T-cell (primary cell): ENCODE measurements at regions not wholly inside any gene's neighbourhood (a gene's known extent, or its start where the extent isn't known, plus 50 kb on each side); places are given as distances from the start of the nearest gene placed in this dataset.
"Not testable (repeated sequence)": the region's sequence is repeated elsewhere in the genome, so short reads cannot be mapped to it uniquely, and the experiment has no call there.

ENCODE experiments used
- ATAC-seq, 4 experiments: fragments of 200-7000 bp in 3 of 4; fragments of 150-1000 bp in 1 of 4; cut with Tn5 transposase; replicated peaks in 1 of 4; 1 replicate in 3 of 4; 2 replicates in 1 of 4; pipeline ENCODE4 v1.10.0; 2021; ENCODE audit warnings: moderate library complexity in 3 of 4, mild to moderate bottlenecking in 2 of 4, moderate number of reproducible peaks in 1 of 4
- CTCF ChIA-PET, 2 donors: fragments of 300-600 bp; sonication (Branson Sonifier 250); formaldehyde crosslinking; loops; one replicate each; lab custom pipeline; 2022; ENCODE audit warnings: antibody characterized with exemption in 2 of 2; lab: Charles Lee
- POLR2A ChIA-PET, 2 donors: fragments of 300-600 bp; sonication (Branson Sonifier 250); formaldehyde crosslinking; loops; one replicate each; lab custom pipeline; 2022; ENCODE audit warnings: antibody characterized with exemption in 2 of 2; lab: Charles Lee
- DNase-seq, 35 experiments: peaks; one replicate each; pipeline versions ENCODE4 v3.0.0 to v3.0.0-alpha.2; 2013 to 2023
- H3K27ac ChIP-seq: one replicate; pipeline ENCODE4 v1.5.1; 2013; ENCODE audit warnings: low read length
- H3K27me3 ChIP-seq, 2 experiments: replicated peaks in 1 of 2; 1 replicate in 1 of 2; 2 replicates in 1 of 2; pipeline versions ENCODE4 v1.6.1 to v1.7.0; 2013; ENCODE audit warnings: low read length in 1 of 2, mixed read lengths in 1 of 2; ENCODE audit not compliant: control insufficient read depth in 2 of 2, insufficient read depth in 2 of 2; ENCODE audit errors: extremely low read depth in 1 of 2
- H3K36me3 ChIP-seq, 2 donors: 1 replicate in 1 of 2; 2 replicates in 1 of 2; pipeline versions ENCODE4 v1.6.1 to v1.7.0; 2013; ENCODE audit warnings: low read length in 1 of 2; ENCODE audit not compliant: control insufficient read depth in 2 of 2, insufficient read depth in 1 of 2; ENCODE audit errors: extremely low read depth in 1 of 2
- H3K4me1 ChIP-seq, 2 experiments: 1 replicate in 1 of 2; 2 replicates in 1 of 2; pipeline versions ENCODE4 v1.6.1 to v1.7.0; 2013; ENCODE audit warnings: low read length in 2 of 2, mixed read lengths in 1 of 2; ENCODE audit not compliant: insufficient read depth in 2 of 2, control insufficient read depth in 1 of 2; ENCODE audit errors: extremely low read depth in 1 of 2
- H3K4me3 ChIP-seq, 2 donors: 1 replicate in 1 of 2; 2 replicates in 1 of 2; pipeline versions ENCODE4 v1.5.1 to v1.7.0; 2013; ENCODE audit warnings: mild to moderate bottlenecking in 2 of 2, low read length in 1 of 2, moderate library complexity in 1 of 2; ENCODE audit not compliant: control insufficient read depth in 1 of 2; ENCODE audit errors: extremely low read depth in 1 of 2
- H3K9me3 ChIP-seq: 2 replicates; pipeline ENCODE4 v1.7.0; 2013
- H3K27ac Mint-ChIP-seq, 2 donors: one replicate each; pipeline ENCODE4 v1.8.0; 2020 to 2021; ENCODE audit warnings: mild to moderate bottlenecking in 2 of 2, mixed read lengths in 2 of 2
- H3K27me3 Mint-ChIP-seq, 2 donors: one replicate each; pipeline ENCODE4 v1.8.0; 2021 to 2022; ENCODE audit warnings: mixed read lengths in 2 of 2
- H3K36me3 Mint-ChIP-seq: one replicate; pipeline ENCODE4 v1.8.0; 2021; ENCODE audit warnings: mixed read lengths
- H3K4me1 Mint-ChIP-seq, 3 donors: one replicate each; pipeline ENCODE4 v1.8.0; 2020 to 2022; ENCODE audit warnings: mixed read lengths in 3 of 3, mild to moderate bottlenecking in 1 of 3
- H3K4me3 Mint-ChIP-seq, 3 donors: one replicate each; pipeline ENCODE4 v1.8.0; 2020 to 2022; ENCODE audit warnings: mild to moderate bottlenecking in 3 of 3, mixed read lengths in 3 of 3, moderate library complexity in 3 of 3
- H3K9me3 Mint-ChIP-seq, 3 donors: one replicate each; pipeline ENCODE4 v1.8.0; 2020 to 2022; ENCODE audit warnings: mixed read lengths in 3 of 3
- whole genome bisulfite sequencing: methylation state at CpG from one replicate; pipeline ENCODE4 v1.1.5; 2013; ENCODE audit warnings: missing lambda C conversion rate; ENCODE audit not compliant: insufficient coverage; 5-methylcytosine and 5-hydroxymethylcytosine counted together

DNA sequence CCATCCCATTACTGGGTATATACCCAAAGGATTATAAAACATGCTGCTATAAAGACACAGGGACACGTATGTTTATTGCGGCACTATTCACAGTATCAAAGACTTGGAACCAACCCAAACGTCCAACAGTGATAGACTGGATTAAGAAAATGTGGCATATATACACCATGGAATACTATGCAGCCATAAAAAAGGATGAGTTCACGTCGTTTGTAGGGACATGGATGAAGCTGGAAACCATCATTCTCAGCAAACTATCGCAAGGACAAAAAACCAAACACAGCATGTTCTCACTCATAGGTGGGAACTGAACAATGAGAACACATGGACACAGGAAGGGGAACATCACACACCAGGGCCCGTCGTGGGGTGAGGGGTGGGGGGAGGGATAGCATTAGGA lies 106.1 kb downstream of the CHD1L start:
- H3K36me3 Mint-ChIP-seq, CTCF ChIA-PET, ATAC-seq, H3K9me3 ChIP-seq, H3K4me3 Mint-ChIP-seq, H3K4me3 ChIP-seq, H3K4me1 Mint-ChIP-seq, H3K4me1 ChIP-seq, H3K9me3 Mint-ChIP-seq, H3K27me3 ChIP-seq, H3K36me3 ChIP-seq, POLR2A ChIA-PET, H3K27ac ChIP-seq, H3K27ac Mint-ChIP-seq, DNase-seq: not testable (repeated sequence)
- WGBS, result no CpG with 5 or more reads among the region's 8 CpGs
- peaks cover 35 to 49% of the 10 kb centered on the region in 2 donors for H3K27me3 Mint-ChIP-seq

DNA sequence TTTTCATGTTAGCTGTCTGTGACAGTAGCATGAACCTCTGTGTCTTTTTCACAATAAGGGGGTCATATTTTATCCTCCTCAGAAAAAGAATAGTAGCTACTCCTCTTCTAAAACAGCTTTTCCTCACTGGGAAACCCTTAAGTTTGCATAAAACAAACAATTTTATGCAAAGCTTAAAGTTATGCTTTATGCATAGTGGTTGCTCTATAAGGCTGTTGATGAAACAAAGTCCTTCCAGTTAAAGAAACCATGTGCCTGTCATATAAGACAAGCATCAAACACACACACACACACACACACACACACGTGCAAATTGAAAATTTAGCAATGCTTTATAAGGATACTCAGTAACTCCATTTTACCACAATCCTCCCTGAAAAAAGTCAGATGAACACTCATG lies 107.0 kb downstream of the CHD1L start:
- H3K36me3 ChIP-seq, result no peaks in the 10 kb centered on the region
- Mint-ChIP-seq H3K4me1 (no peaks in the 10 kb centered on the region), H3K36me3 (no peaks in the 10 kb centered on the region), H3K4me3 (no peak overlapping the region), H3K27ac (no peak overlapping the region), H3K9me3 (no peaks in the 10 kb centered on the region), H3K27me3 (peaks cover 29 to 42% of the 10 kb centered on the region in 2 donors)
- ATAC-seq, result no peak
- H3K9me3 ChIP-seq, result no peaks in the 10 kb centered on the region
- CTCF ChIA-PET, result no interaction called here
- H3K4me1 ChIP-seq, result no peaks in the 10 kb centered on the region
- WGBS, result no CpG with 5 or more reads among the region's 1 CpG
- H3K4me3 ChIP-seq, result no peak overlapping the region
- no peak for DNase-seq
- POLR2A ChIA-PET, result no interaction called here
- H3K27me3 ChIP-seq, result no peaks in the 10 kb centered on the region
- H3K27ac ChIP-seq, result no peak overlapping the region

DNA sequence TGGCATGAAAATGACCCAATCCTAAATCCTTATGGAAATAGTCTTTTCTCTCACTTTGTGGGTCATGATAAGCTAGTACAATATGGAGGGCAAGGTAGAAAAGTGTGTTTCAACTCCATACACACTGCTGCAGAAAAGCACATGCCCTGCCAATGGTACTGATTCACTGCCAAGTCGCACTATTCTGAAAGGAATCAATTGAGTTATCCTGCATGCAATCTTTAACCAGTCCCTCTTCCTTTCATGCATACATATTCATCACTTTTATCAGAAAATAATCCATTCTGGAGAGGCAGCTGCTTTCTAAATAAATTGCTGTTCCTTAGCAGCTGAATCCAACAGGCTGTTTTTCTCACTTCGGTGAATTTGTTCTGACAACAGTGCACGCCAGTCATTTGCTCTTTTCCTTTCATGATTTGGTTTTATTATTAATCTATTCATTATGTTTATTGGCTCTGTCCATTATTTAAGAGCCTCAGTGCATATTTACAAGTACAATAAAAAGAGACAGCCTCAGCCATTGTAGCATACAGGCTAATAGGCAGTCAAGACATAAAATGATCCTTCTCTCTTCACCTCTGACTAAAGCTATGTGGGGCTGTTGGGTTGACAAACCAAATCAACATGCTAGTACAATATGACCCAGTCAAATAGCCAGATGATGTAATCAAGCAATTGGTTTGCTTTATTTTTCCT lies 108.8 kb downstream of the CHD1L start:
- Histone ChIP-seq H3K9me3 (no peaks in the 10 kb centered on the region), H3K36me3 (no peaks in the 10 kb centered on the region), H3K4me1 (no peaks in the 10 kb centered on the region), H3K27ac (no peak overlapping the region), H3K4me3 (no peak overlapping the region), H3K27me3 (peaks cover 0 to under 1% of the 10 kb centered on the region in 2 experiments)
- CTCF ChIA-PET, result no interaction called here
- WGBS, result 100% methylated on average over 1 of the region's 3 CpGs
- ATAC-seq (no peak), DNase-seq (no peak)
- Mint-ChIP-seq H3K36me3 (no peaks in the 10 kb centered on the region), H3K27me3 (peaks cover 16 to 26% of the 10 kb centered on the region in 2 donors), H3K9me3 (no peaks in the 10 kb centered on the region), H3K4me1 (no peaks in the 10 kb centered on the region), H3K4me3 (no peak overlapping the region), H3K27ac (no peak overlapping the region)
- POLR2A ChIA-PET, result no interaction called here

DNA sequence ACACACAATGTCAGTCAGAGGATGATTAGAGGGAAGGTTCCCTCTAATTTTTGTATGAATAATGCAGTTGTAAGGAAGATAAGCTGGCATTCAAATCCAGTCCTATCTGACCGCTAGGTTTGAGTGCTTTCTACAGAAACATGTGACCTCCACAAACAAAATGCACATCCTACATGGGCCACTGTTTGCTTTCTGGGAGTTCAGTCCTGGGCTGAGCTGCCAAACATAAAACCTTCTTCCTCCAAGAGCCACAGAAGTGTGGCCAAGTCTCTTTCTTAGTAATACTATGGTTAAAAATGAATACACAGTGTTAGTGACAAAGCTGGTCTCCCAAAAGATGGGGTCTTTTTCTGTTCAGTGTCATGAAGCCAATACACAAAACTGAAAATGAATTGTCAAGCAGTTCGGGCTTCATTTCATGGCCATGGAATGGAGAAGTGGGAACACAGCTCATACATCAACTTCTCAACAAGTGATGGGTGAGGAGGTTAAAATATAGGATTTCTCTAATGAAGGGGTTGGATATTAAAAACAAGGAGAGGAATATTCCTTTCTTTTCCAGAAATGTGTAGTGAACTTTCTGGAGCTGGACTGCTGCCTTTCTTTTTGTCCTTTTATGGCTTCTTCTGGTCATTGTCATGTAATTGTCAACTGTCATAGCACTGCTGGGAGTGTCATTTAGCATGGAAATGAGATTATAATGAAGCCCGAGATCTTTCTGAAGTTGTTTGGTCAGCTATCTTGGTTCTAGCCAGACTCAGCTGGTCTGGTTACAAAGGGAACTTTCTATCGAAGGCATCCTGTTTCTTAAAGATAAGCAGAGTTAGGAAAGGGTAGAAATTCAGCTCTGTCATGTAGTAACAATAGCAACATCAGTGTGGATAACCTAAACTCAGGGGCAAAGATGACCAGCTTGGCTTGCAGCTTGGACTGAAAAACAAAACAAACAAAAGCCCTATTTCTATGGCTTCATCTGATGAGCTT lies 135.1 kb downstream of the CHD1L start:
- Histone ChIP-seq H3K27ac (no peak overlapping the region), H3K27me3 (no peaks in the 10 kb centered on the region), H3K9me3 (no peaks in the 10 kb centered on the region), H3K4me3 (no peak overlapping the region), H3K4me1 (no peaks in the 10 kb centered on the region), H3K36me3 (no peaks in the 10 kb centered on the region)
- no peak overlapping the region for H3K27ac Mint-ChIP-seq
- H3K4me1 Mint-ChIP-seq, result no peaks in the 10 kb centered on the region
- peaks cover 14 to 15% of the 10 kb centered on the region in 2 donors for H3K27me3 Mint-ChIP-seq
- no peak for ATAC-seq
- WGBS, result 20% methylated on average over 1 of the region's 4 CpGs
- POLR2A ChIA-PET, result interaction anchor here in 1 of 2 donors (0.5 kb wide), 1 partner anchor 89 kb away, joined by 3 read pairs; no protein-coding TSS in a partner anchor
- H3K4me3 Mint-ChIP-seq, result no peak overlapping the region
- no peak for DNase-seq
- H3K36me3 Mint-ChIP-seq, result peaks cover 10% of the 10 kb centered on the region
- H3K9me3 Mint-ChIP-seq, result peaks cover 0 to 14% (median 9%) of the 10 kb centered on the region in 3 donors
- CTCF ChIA-PET, result interaction anchor here in 1 of 2 donors (1.3 kb wide), 1 partner anchor 11 kb away, joined by 4 read pairs; no protein-coding TSS in a partner anchor

DNA sequence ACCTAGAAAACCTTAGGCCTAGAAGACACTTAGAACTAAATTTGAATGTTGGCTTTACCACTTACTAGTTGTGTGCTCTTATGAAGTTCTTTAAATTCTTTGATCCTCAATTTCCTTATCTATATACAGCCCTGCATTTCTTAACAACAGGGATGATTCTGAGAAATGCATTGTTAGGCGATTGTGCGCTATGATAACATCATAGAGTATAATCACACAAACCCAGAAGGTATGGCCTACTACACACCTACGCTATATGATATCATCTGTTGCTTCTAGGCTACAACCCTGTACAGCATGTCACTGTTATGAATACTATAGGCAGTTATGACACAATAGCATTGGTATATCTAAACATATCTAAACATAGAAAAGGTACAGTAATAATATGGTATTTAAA lies 137.4 kb downstream of the CHD1L start:
- Mint-ChIP-seq H3K27ac (no peak overlapping the region), H3K4me3 (no peak overlapping the region), H3K27me3 (peaks cover 2 to 4% of the 10 kb centered on the region in 2 donors), H3K4me1 (no peaks in the 10 kb centered on the region), H3K36me3 (no peaks in the 10 kb centered on the region), H3K9me3 (peaks cover 0 to 3% (median 0%) of the 10 kb centered on the region in 3 donors)
- H3K9me3 ChIP-seq, result no peaks in the 10 kb centered on the region
- WGBS, result no CpG with 5 or more reads among the region's 3 CpGs
- POLR2A ChIA-PET, result no interaction called here
- no peak overlapping the region for H3K4me3 ChIP-seq
- no peaks in the 10 kb centered on the region for H3K36me3 ChIP-seq
- no peaks in the 10 kb centered on the region for H3K4me1 ChIP-seq
- ATAC-seq, result no peak
- CTCF ChIA-PET, result no interaction called here
- no peaks in the 10 kb centered on the region for H3K27me3 ChIP-seq
- no peak for DNase-seq
- no peak overlapping the region for H3K27ac ChIP-seq

DNA sequence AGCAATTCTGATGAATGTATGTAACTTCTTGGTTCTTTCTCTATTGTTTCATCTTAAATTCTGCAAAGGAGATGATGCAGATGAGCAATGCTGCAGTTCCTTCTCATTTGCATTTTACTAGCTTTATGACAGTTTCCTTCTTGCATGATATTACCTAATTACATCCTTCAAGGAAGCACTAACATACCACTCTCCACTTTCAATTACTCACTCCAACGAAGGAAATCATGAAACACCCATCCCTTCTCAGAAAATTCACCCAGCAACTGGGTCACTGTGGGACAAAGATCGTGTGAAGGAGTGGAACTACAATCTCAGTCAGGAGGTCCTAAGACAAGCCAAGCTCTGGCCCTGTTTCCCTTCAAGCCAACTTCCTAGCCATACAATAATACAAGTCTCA lies 142.3 kb downstream of the CHD1L start:
- Mint-ChIP-seq H3K4me3 (no peak overlapping the region), H3K36me3 (no peaks in the 10 kb centered on the region), H3K9me3 (no peaks in the 10 kb centered on the region), H3K27me3 (peaks cover 10 to 11% of the 10 kb centered on the region in 2 donors), H3K27ac (no peak overlapping the region), H3K4me1 (no peaks in the 10 kb centered on the region)
- Histone ChIP-seq H3K27me3 (peaks cover 0 to 12% of the 10 kb centered on the region in 2 experiments), H3K9me3 (no peaks in the 10 kb centered on the region), H3K4me1 (no peaks in the 10 kb centered on the region), H3K36me3 (no peaks in the 10 kb centered on the region), H3K4me3 (no peak overlapping the region), H3K27ac (no peak overlapping the region)
- POLR2A ChIA-PET, result no interaction called here
- DNase-seq, result no peak
- CTCF ChIA-PET, result interaction anchor here in 1 of 2 donors (0.9 kb wide), 1 partner anchor 111 kb away, joined by 3 read pairs; no protein-coding TSS in a partner anchor
- 100% methylated on average over 1 of the region's 2 CpGs for WGBS
- ATAC-seq, result no peak
